HL-60 (cell line): ENCODE measurements at regions not wholly inside any gene's neighbourhood (a gene's known extent, or its start where the extent isn't known, plus 50 kb on each side); places are given as distances from the start of the nearest gene placed in this dataset.

Source experiments
- POLR2AphosphoS5 ChIP-seq: IDR thresholded peaks from 2 replicates; pipeline ENCODE4 v1.6.1; 2012; ENCODE audit warnings: low read depth
- REST ChIP-seq: IDR thresholded peaks from 2 replicates; pipeline ENCODE4 v1.6.1; 2012; ENCODE audit warnings: low read depth; ENCODE audit not compliant: insufficient replicate concordance
- TF ChIP-seq, protein P1 (sequence below): IDR thresholded peaks from one replicate; pipeline ENCODE4 v1.5.1; 2011; ENCODE audit warnings: low read length, control low read depth, inconsistent platforms; ENCODE audit not compliant: insufficient read depth

GRCh38 chr7:144941127-144941526 lies 105.3 kb upstream of the TPK1 start:
- TF ChIP-seq, protein P1, sequence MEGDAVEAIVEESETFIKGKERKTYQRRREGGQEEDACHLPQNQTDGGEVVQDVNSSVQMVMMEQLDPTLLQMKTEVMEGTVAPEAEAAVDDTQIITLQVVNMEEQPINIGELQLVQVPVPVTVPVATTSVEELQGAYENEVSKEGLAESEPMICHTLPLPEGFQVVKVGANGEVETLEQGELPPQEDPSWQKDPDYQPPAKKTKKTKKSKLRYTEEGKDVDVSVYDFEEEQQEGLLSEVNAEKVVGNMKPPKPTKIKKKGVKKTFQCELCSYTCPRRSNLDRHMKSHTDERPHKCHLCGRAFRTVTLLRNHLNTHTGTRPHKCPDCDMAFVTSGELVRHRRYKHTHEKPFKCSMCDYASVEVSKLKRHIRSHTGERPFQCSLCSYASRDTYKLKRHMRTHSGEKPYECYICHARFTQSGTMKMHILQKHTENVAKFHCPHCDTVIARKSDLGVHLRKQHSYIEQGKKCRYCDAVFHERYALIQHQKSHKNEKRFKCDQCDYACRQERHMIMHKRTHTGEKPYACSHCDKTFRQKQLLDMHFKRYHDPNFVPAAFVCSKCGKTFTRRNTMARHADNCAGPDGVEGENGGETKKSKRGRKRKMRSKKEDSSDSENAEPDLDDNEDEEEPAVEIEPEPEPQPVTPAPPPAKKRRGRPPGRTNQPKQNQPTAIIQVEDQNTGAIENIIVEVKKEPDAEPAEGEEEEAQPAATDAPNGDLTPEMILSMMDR = no peak
- TF ChIP-seq POLR2AphosphoS5 (no peak), REST (no peak)
